Tibial nerve (tissue), 4 donors: ENCODE measurements at regions not wholly inside any gene's neighbourhood (a gene's known extent, or its start where the extent isn't known, plus 50 kb on each side); places are given as distances from the start of the nearest gene placed in this dataset.
"Not testable (repeated sequence)": the region's sequence is repeated elsewhere in the genome, so short reads cannot be mapped to it uniquely, and the experiment has no call there.

Experiments
- DNase-seq, 2 donors: peaks; one replicate each; pipeline ENCODE4 v3.0.0-alpha.2; 2019; ENCODE audit warnings: low spot score in 2 of 2
- H3K27ac ChIP-seq, 4 donors: fragments of 200-600 bp; sonication (generic) in 3 of 4; one replicate each; pipeline ENCODE4 v1.5.1; 2017 to 2019; ENCODE audit warnings: mild to moderate bottlenecking in 1 of 4
- H3K27me3 ChIP-seq, 2 donors: fragments of 200-600 bp; sonication (generic) in 1 of 2; one replicate each; pipeline versions ENCODE4 v1.5.1 to v1.6.0; 2017 to 2019
- H3K36me3 ChIP-seq, 3 donors: fragments of 200-600 bp; sonication (generic); one replicate each; pipeline ENCODE4 v1.5.1; 2018 to 2019
- H3K4me1 ChIP-seq, 4 donors: fragments of 200-600 bp; sonication (generic) in 3 of 4; one replicate each; pipeline ENCODE4 v1.5.1; 2017 to 2019
- H3K4me3 ChIP-seq, 4 donors: fragments of 200-600 bp; sonication (generic) in 3 of 4; one replicate each; pipeline ENCODE4 v1.5.1; 2017 to 2019; ENCODE audit warnings: mild to moderate bottlenecking in 1 of 4, moderate library complexity in 1 of 4
- H3K9me3 ChIP-seq, 4 donors: fragments of 200-600 bp; sonication (generic) in 3 of 4; one replicate each; pipeline ENCODE4 v1.5.1; 2017 to 2019
- CTCF ChIP-seq, 5 experiments: fragments of 200-600 bp in 3 of 5; fragments of 450-650 bp in 2 of 5; sonication (generic) in 3 of 5; IDR thresholded peaks; one replicate each; pipeline ENCODE4 v1.5.1; 2016 to 2019; ENCODE audit warnings: antibody characterized with exemption in 5 of 5, mild to moderate bottlenecking in 3 of 5, moderate library complexity in 2 of 5
- EP300 ChIP-seq, 2 donors: sonication (generic); formaldehyde crosslinking; IDR thresholded peaks; one replicate each; pipeline ENCODE4 v1.6.1; 2017; ENCODE audit warnings: antibody characterized with exemption in 2 of 2, mild to moderate bottlenecking in 1 of 2
- POLR2A ChIP-seq, 2 donors: fragments of 450-650 bp; IDR thresholded peaks; one replicate each; pipeline ENCODE4 v1.6.1; 2017; ENCODE audit warnings: antibody characterized with exemption in 2 of 2, mild to moderate bottlenecking in 2 of 2, moderate library complexity in 2 of 2
- WGBS, 2 donors: methylation state at CpG; one replicate each; pipeline ENCODE4 v1.1.5; 2018; 5-methylcytosine and 5-hydroxymethylcytosine counted together

- Histone ChIP-seq H3K27me3 (no peaks in the 10 kb centered on the region), H3K9me3 (no peaks in the 10 kb centered on the region)
These were observed 157.3 kb upstream of the CHAC2 start for GRCh38 chr2:53610260-53610659.

DNA sequence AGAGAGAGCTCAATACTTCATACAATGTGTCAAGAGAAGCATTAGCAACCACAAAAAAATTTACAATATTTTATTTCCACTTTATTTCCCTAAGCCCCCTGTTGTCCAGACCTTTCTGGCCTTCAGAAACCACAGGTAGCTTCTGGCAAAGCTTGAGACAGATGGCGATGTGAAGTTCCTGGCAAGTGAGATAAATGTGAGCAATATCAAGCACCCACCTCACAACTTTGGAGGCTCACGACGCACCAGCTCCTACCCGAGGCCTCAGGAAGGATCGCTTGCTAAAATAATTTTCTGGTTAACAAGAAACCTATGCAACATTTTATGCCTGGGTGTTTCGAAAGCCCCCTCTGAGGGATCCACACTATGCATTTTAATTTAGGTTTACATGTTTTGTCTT is 158.1 kb upstream of the CHAC2 start:
- H3K27me3 ChIP-seq: no peaks in the 10 kb centered on the region
- peaks cover 0 to 4% (median 0%) of the 10 kb centered on the region in 4 donors for H3K4me1 ChIP-seq
- H3K36me3 ChIP-seq: no peaks in the 10 kb centered on the region
- TF ChIP-seq POLR2A (IDR thresholded peaks at IDR 0.05): no peak
- TF ChIP-seq CTCF (IDR thresholded peaks at IDR 0.05): no peak
- no peak for TF ChIP-seq EP300 (IDR thresholded peaks at IDR 0.05)
- no peaks in the 10 kb centered on the region for H3K9me3 ChIP-seq
- DNase-seq: no peak
- H3K27ac ChIP-seq: no peak overlapping the region
- no peak overlapping the region for H3K4me3 ChIP-seq
- 64 to 78% methylated on average over 6 of the region's 6 CpGs for whole genome bisulfite sequencing, 2 donors

More at GRCh38 chr2:53610260-53610659, 157.3 kb upstream of the CHAC2 start:
- no peak for TF ChIP-seq EP300 (IDR thresholded peaks at IDR 0.05)
- no peak for TF ChIP-seq CTCF (IDR thresholded peaks at IDR 0.05)
- no peak for TF ChIP-seq POLR2A (IDR thresholded peaks at IDR 0.05)
- no peaks in the 10 kb centered on the region for H3K36me3 ChIP-seq
- H3K4me1 ChIP-seq: peaks cover 0 to 4% (median 0%) of the 10 kb centered on the region in 4 donors
- H3K27ac ChIP-seq: no peak overlapping the region
- DNase-seq: no peak
- H3K4me3 ChIP-seq: no peak overlapping the region

DNA sequence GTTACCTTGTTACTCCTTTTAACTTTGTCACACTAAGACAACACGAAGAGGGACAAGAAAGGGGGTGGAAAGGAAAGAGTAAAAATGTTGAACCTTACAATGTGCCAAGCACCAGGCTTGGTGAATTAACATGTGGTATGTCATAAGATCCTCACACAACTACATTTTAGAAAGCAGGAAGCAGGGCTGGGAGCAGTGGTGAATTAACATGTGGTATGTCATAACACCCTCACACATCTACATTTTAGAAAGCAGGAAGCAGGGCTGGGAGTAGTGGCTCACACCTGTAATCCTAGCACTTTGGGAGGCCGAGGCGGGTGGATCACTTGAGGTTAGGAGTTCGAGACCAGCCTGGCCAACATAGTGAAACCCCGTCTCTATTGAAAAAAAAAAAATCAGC is 159.3 kb upstream of the CHAC2 start:
- H3K9me3 ChIP-seq: no peaks in the 10 kb centered on the region
- TF ChIP-seq POLR2A (IDR thresholded peaks at IDR 0.05) (no peak), EP300 (IDR thresholded peaks at IDR 0.05) (no peak), CTCF (IDR thresholded peaks at IDR 0.05) (no peak)
- 90 to 92% methylated on average over 5 of the region's 5 CpGs for WGBS, 2 donors
- no peaks in the 10 kb centered on the region for H3K36me3 ChIP-seq
- H3K27ac ChIP-seq: no peak overlapping the region
- H3K27me3 ChIP-seq: no peaks in the 10 kb centered on the region
- peaks cover 0 to 4% (median 0%) of the 10 kb centered on the region in 4 donors for H3K4me1 ChIP-seq
- no peak overlapping the region for H3K4me3 ChIP-seq
- no peak for DNase-seq

DNA sequence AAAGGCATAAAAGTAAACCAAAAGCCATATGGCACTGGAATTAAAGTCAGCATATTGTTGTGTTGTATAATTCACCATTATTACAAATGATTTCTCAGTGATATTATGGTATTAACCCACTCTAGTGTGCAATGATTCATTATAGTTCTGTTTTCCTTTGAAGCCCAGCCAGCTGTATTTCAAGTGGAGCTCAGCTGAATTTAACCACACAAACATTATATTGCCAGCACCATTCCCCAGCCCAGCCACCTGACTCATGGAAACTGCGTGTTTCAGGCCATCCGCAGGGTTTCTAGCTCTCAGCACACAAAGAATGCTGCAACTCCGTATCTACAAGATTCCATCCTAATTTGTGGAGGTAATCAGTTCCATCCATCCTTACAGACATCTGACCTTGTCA is 166.8 kb upstream of the CHAC2 start:
- no peaks in the 10 kb centered on the region for H3K9me3 ChIP-seq
- TF ChIP-seq POLR2A (IDR thresholded peaks at IDR 0.05): no peak
- no peak for TF ChIP-seq EP300 (IDR thresholded peaks at IDR 0.05)
- no peak for TF ChIP-seq CTCF (IDR thresholded peaks at IDR 0.05)
- no peaks in the 10 kb centered on the region for H3K4me1 ChIP-seq
- WGBS, 2 donors: 40 to 68% methylated on average over 3 of the region's 3 CpGs
- no peaks in the 10 kb centered on the region for H3K36me3 ChIP-seq
- DNase-seq: no peak
- H3K27me3 ChIP-seq: no peaks in the 10 kb centered on the region
- no peak overlapping the region for H3K4me3 ChIP-seq
- no peak overlapping the region for H3K27ac ChIP-seq

DNA sequence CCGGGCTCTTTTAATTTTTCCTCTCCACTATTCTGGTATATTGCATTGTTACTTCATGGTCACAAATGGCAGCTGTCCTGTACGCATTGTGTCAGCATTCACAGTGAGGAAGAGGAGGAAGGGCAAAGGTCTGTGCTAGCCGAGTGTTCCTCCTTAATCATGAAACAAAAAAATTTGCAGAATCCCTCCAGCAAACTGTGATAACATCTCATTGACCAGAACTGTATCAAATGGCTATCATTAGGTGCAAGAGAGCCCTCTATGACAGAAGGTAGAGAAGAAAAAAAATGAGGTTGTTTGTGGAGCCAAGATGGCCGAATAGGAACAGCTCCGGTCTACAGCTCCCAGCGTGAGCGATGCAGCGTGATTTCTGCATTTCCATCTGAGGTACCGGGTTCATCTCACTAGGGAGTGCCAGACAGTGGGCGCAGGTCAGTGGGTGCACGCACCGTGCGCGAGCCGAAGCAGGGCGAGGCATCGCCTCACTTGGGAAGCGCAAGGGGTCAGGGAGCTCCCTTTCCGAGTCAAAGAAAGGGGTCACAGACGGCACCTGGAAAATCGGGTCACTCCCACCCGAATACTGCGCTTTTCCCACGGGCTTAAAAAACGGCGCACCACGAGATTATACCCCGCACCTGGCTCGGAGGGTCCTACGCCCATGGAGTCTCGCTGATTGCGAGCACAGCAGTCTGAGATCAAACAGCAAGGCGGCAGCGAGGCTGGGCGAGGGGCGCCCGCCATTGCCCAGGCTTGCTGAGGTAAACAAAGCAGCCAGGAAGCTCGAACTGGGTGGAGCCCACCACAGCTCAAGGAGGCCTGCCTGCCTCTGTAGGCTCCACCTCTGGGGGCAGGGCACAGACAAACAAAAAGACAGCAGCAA is 180.6 kb upstream of the CHAC2 start:
- H3K27ac ChIP-seq, DNase-seq, H3K27me3 ChIP-seq, H3K36me3 ChIP-seq, H3K4me3 ChIP-seq, H3K9me3 ChIP-seq, H3K4me1 ChIP-seq: not testable (repeated sequence)
- 90% methylated on average over 38 of the region's 38 CpGs for WGBS, 2 donors
